Panc1 (cell line): ENCODE measurements at regions not wholly inside any gene's neighbourhood (a gene's known extent, or its start where the extent isn't known, plus 50 kb on each side); places are given as distances from the start of the nearest gene placed in this dataset.

Experiments
- ATAC-seq: fragments of 200-7000 bp; cut with Tn5 transposase; 2 replicates; pipeline ENCODE4 v1.9.1; 2020; ENCODE audit warnings: mild to moderate bottlenecking, moderate library complexity
- BruUV-seq: library from RNA; stranded (reverse); fragments of 400-500 nt; replicated peaks from 2 replicates; lab custom pipeline; 2021; lab: Mats Ljungman, UMichigan
- CTCF ChIA-PET: fragments of 300-600 bp; sonication (Branson Sonifier 250); formaldehyde crosslinking; loops from one replicate; lab custom pipeline; 2022; ENCODE audit warnings: antibody characterized with exemption; lab: Charles Lee
- POLR2A ChIA-PET: fragments of 300-600 bp; sonication (Branson Sonifier 250); formaldehyde crosslinking; loops from one replicate; lab custom pipeline; 2022; ENCODE audit warnings: antibody characterized with exemption; lab: Charles Lee
- DNase-seq: peaks from one replicate; pipeline ENCODE4 v3.0.0-alpha.2; 2010; ENCODE audit warnings: low read depth, low spot score
- H3K27ac ChIP-seq: 2 replicates; pipeline ENCODE4 v1.5.1; 2011; ENCODE audit warnings: mild to moderate bottlenecking, low read length, inconsistent platforms
- H3K27me3 ChIP-seq: fragments of 200-500 bp; sonication (Bioruptor generic); 2 replicates; pipeline ENCODE4 v1.6.0; 2014; ENCODE audit warnings: low read length, inconsistent platforms; ENCODE audit not compliant: control insufficient read depth, insufficient read depth
- H3K36me3 ChIP-seq: fragments of 200-500 bp; sonication (Bioruptor generic); 2 replicates; pipeline ENCODE4 v1.5.1; 2014; ENCODE audit warnings: inconsistent platforms, mild to moderate bottlenecking, low read length, moderate library complexity; ENCODE audit not compliant: control insufficient read depth, insufficient read depth
- H3K4me1 ChIP-seq: 2 replicates; pipeline ENCODE4 v1.5.1; 2011; ENCODE audit warnings: inconsistent platforms, mild to moderate bottlenecking, low read length, moderate library complexity; ENCODE audit not compliant: control insufficient read depth, insufficient read depth
- H3K4me3 ChIP-seq, 2 experiments: 2 replicates each; pipeline ENCODE4 v1.5.1; 2011 to 2012; ENCODE audit warnings: low read depth in 2 of 2, low read length in 2 of 2, mild to moderate bottlenecking in 2 of 2, inconsistent platforms in 1 of 2, moderate library complexity in 1 of 2
- H3K9me3 ChIP-seq: fragments of 200-500 bp; sonication (Bioruptor generic); 2 replicates; pipeline ENCODE4 v1.5.1; 2014; ENCODE audit warnings: low read depth, mild to moderate bottlenecking, inconsistent platforms, low read length, moderate library complexity; ENCODE audit not compliant: control insufficient read depth, insufficient read depth
- POLR2AphosphoS5 ChIP-seq: IDR thresholded peaks from 2 replicates; pipeline ENCODE4 v1.6.1; 2012; ENCODE audit warnings: mild to moderate bottlenecking, low read depth, low read length, moderate library complexity
- SIN3A ChIP-seq: IDR thresholded peaks from 2 replicates; pipeline ENCODE4 v1.6.1; 2012; ENCODE audit warnings: low read depth, mild to moderate bottlenecking, low read length, moderate library complexity, borderline replicate concordance; ENCODE audit not compliant: insufficient read depth
- in situ Hi-C: cut with HindIII; loops from 2 replicates; pipeline ENCODE4 v1.10.0; 2016; ENCODE audit warnings: low sequenced_read_pairs, low pct_unique_long_range_greater_than_20kb
- intact Hi-C: fragments of 100-400 bp; cut with micrococcal nuclease; formaldehyde crosslinking; loops from one replicate; pipeline ENCODE4 v1.10.0; 2022; ENCODE audit not compliant: unreplicated experiment
- TF ChIP-seq, protein P1 (sequence below): fragments of 450-650 bp; IDR thresholded peaks from 2 replicates; pipeline ENCODE4 v1.5.1; 2017; ENCODE audit warnings: mild to moderate bottlenecking
- TF ChIP-seq, protein P2 (sequence below), 2 experiments: IDR thresholded peaks; 2 replicates each; pipeline ENCODE4 v1.6.1; 2011 to 2012; ENCODE audit warnings: low read depth in 2 of 2, control low read depth in 1 of 2, low read length in 1 of 2, mild to moderate bottlenecking in 1 of 2, moderate library complexity in 1 of 2; ENCODE audit not compliant: insufficient read depth in 1 of 2

DNA sequence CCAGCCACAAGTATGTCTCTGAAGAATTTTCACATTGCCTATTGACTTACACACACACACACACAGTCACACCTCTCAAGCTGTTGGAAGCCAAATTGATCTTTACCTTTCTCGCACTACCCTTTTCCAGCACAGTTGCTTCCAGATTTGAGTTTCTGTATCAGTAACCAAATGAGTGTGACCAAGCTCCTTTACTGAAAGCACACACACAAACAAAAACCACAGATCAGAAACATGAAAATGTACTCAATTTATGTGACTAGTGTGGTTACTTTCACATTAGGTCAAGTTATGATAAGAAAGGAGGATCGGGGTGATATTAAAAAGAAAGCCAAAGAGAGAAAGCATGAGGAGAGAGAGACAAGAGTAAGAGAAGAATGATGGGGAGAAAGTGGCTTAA is 993.9 kb upstream of the POU3F3 start:
- no peak for TF ChIP-seq SIN3A
- POLR2A ChIA-PET, result no interaction called here
- Histone ChIP-seq H3K27ac (no peak overlapping the region), H3K36me3 (no peaks in the 10 kb centered on the region), H3K27me3 (no peaks in the 10 kb centered on the region), H3K4me3 (no peak overlapping the region), H3K9me3 (no peaks in the 10 kb centered on the region), H3K4me1 (no peaks in the 10 kb centered on the region)
- DNase-seq, result no peak
- in situ Hi-C loops (no loop called here), intact Hi-C loops (no loop called here)
- CTCF ChIA-PET, result no interaction called here
- no peak for ATAC-seq
- no TSS peak for BruUV-seq

DNA sequence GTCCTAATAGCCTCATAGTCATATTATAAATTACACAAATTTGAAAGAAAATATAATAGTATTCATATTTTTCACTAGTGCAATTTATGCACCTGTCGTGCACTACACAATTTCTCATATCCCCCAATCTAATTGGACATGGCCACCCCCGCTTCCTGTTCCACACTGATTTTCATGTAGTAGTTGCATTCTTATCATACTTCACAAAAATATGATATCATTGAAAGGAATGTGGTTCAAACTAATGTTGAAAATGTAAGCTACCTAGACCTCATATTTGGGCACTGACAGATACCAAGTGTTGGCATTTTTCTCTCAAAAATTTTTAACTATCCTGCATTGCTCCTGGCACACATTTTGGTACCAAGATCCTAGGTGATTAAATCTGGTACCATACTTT is 985.5 kb upstream of the POU3F3 start:
- H3K4me3 ChIP-seq, result no peak overlapping the region
- ChIA-PET POLR2A (interaction anchor here (0.6 kb wide), 1 partner anchor 1061 kb away, joined by 3 read pairs; no protein-coding TSS in a partner anchor), CTCF (no interaction called here)
- in situ Hi-C loops, result no loop called here
- BruUV-seq, result no TSS peak
- H3K36me3 ChIP-seq, result no peaks in the 10 kb centered on the region
- no peak overlapping the region for H3K27ac ChIP-seq
- H3K4me1 ChIP-seq, result no peaks in the 10 kb centered on the region
- no peaks in the 10 kb centered on the region for H3K27me3 ChIP-seq
- H3K9me3 ChIP-seq, result no peaks in the 10 kb centered on the region
- DNase-seq (no peak), ATAC-seq (no peak)
- intact Hi-C loops, result no loop called here
- TF ChIP-seq, protein P1, sequence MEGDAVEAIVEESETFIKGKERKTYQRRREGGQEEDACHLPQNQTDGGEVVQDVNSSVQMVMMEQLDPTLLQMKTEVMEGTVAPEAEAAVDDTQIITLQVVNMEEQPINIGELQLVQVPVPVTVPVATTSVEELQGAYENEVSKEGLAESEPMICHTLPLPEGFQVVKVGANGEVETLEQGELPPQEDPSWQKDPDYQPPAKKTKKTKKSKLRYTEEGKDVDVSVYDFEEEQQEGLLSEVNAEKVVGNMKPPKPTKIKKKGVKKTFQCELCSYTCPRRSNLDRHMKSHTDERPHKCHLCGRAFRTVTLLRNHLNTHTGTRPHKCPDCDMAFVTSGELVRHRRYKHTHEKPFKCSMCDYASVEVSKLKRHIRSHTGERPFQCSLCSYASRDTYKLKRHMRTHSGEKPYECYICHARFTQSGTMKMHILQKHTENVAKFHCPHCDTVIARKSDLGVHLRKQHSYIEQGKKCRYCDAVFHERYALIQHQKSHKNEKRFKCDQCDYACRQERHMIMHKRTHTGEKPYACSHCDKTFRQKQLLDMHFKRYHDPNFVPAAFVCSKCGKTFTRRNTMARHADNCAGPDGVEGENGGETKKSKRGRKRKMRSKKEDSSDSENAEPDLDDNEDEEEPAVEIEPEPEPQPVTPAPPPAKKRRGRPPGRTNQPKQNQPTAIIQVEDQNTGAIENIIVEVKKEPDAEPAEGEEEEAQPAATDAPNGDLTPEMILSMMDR, result no peak
- TF ChIP-seq, protein P2, sequence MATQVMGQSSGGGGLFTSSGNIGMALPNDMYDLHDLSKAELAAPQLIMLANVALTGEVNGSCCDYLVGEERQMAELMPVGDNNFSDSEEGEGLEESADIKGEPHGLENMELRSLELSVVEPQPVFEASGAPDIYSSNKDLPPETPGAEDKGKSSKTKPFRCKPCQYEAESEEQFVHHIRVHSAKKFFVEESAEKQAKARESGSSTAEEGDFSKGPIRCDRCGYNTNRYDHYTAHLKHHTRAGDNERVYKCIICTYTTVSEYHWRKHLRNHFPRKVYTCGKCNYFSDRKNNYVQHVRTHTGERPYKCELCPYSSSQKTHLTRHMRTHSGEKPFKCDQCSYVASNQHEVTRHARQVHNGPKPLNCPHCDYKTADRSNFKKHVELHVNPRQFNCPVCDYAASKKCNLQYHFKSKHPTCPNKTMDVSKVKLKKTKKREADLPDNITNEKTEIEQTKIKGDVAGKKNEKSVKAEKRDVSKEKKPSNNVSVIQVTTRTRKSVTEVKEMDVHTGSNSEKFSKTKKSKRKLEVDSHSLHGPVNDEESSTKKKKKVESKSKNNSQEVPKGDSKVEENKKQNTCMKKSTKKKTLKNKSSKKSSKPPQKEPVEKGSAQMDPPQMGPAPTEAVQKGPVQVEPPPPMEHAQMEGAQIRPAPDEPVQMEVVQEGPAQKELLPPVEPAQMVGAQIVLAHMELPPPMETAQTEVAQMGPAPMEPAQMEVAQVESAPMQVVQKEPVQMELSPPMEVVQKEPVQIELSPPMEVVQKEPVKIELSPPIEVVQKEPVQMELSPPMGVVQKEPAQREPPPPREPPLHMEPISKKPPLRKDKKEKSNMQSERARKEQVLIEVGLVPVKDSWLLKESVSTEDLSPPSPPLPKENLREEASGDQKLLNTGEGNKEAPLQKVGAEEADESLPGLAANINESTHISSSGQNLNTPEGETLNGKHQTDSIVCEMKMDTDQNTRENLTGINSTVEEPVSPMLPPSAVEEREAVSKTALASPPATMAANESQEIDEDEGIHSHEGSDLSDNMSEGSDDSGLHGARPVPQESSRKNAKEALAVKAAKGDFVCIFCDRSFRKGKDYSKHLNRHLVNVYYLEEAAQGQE (IDR thresholded peaks at IDR 0.05; ENCODE audit: insufficient read depth in 1 of 2, low read depth in 2 of 2, low read length in 1 of 2), result no peak
- TF ChIP-seq SIN3A, result no peak

DNA sequence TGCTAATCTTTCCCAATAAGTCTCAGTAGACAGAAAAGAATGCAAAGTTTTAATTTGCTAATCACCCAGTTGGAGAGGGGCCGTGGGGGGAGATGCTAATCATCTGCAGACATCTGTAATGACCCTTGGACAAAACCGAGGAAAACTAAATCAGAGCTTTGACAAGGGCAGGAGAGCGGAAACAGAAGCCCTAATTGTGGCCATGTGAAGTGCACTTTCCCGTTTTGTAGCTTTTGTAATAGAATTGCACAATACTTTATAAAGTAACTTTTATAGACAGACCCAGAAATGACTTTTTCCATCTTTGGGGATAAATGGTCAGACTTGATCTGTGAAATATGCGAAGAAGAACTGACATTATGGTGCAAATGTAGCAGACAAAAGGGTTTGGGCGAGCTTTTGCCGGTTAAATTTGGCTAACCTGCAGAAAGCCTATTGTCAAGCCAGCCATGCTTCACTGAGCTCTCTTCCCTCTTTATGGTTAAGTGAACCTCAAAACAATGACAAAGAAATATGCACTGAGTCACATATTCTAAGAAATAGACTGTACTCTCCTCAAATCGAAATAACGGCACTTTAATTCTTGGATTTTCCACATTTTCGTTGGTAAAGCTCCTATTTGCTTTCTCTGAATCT is 980.1 kb upstream of the POU3F3 start:
- no TSS peak for BruUV-seq

More for the DNA sequence above, 980.1 kb upstream of the POU3F3 start:
- POLR2A ChIA-PET, result no interaction called here
- Histone ChIP-seq H3K4me1 (no peaks in the 10 kb centered on the region), H3K4me3 (no peak overlapping the region), H3K27ac (no peak overlapping the region), H3K9me3 (no peaks in the 10 kb centered on the region), H3K36me3 (no peaks in the 10 kb centered on the region), H3K27me3 (no peaks in the 10 kb centered on the region)
- in situ Hi-C loops (no loop called here), intact Hi-C loops (no loop called here)
- ATAC-seq, result no peak
- CTCF ChIA-PET, result no interaction called here
- no peak for DNase-seq
- TF ChIP-seq, protein P2 (IDR thresholded peaks at IDR 0.05; ENCODE audit: insufficient read depth in 1 of 2, low read depth in 2 of 2, low read length in 1 of 2), result no peak
- TF ChIP-seq POLR2AphosphoS5, result no peak
- TF ChIP-seq, protein P1, result no peak
- no peak for TF ChIP-seq SIN3A
